Fibroblast of lung (primary cell): ENCODE measurements at regions not wholly inside any gene's neighbourhood (a gene's known extent, or its start where the extent isn't known, plus 50 kb on each side); places are given as distances from the start of the nearest gene placed in this dataset.

Source experiments
- CTCF ChIP-seq, 2 donors: IDR thresholded peaks in 1 of 2; conservative IDR thresholded peaks in 1 of 2; 1 replicate in 1 of 2; 2 replicates in 1 of 2; pipeline ENCODE4 v1.5.1; 2011 to 2012; ENCODE audit warnings: low read length in 2 of 2, control low read depth in 1 of 2, inconsistent platforms in 1 of 2, low read depth in 1 of 2, mild to moderate bottlenecking in 1 of 2
- EZH2 ChIP-seq: IDR thresholded peaks from 2 replicates; pipeline ENCODE4 v1.5.1; 2012; ENCODE audit warnings: low read length, control low read depth, mild to moderate bottlenecking; ENCODE audit errors: missing control alignments

- TF ChIP-seq EZH2: no peak
- TF ChIP-seq CTCF (conservative IDR thresholded peaks at IDR 0.05 in 1 of 2, IDR thresholded peaks at IDR 0.05 in 1 of 2; ENCODE audit: low read depth in 1 of 2, low read length in 2 of 2): no peak
These were observed 95.8 kb upstream of the ABCB5 start for GRCh38 chr7:20519645-20520044.
